WI38 (cell line): ENCODE measurements at regions not wholly inside any gene's neighbourhood (a gene's known extent, or its start where the extent isn't known, plus 50 kb on each side); places are given as distances from the start of the nearest gene placed in this dataset.

Source experiments
- H3K4me3 ChIP-seq: 2 replicates; pipeline ENCODE4 v1.5.1; 2011; ENCODE audit warnings: low read depth, mild to moderate bottlenecking, control low read depth, low read length
- CTCF ChIP-seq: IDR thresholded peaks from 2 replicates; pipeline ENCODE4 v1.5.1; 2012; ENCODE audit warnings: low read depth, mild to moderate bottlenecking, control low read depth, low read length

DNA sequence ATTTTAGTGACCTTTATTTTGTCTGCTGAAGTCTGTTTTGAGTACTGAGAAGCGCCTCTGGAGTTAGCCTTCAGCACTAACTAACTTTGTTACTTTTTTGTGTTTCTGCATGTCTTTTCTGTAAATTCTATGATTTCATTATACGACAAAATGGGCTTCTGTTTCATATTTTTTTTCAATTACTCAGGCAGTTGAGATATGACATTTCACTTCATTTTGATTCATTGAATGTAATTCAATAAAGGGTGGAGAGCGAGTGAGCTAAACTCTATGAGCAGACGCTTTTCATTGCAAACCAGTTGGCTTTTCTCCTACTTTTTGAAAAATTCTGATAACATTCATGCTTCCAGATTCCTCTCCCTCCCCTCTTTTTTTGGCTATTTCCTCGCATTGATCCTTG is 84.4 kb upstream of the KCNH8 start:
- no peak overlapping the region for H3K4me3 ChIP-seq
- no peak for TF ChIP-seq CTCF

DNA sequence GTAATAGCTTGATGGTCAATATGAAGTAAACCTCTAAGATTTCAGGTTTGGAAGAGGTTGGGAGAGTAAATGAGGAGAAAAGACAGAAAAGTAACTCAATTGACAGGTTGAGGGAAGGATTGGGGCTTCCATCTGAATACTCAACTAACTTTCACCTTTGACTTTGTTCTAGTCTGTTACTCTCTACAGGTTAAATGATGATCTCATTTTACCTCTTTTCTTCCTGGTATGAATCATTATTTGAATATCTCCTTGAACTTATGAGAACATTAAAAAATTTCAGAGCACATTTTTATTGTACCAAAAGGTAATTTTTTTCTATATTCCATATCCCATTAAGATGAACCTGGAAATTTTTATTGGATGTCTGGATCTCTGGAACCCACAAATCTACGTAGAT is 87.9 kb upstream of the KCNH8 start:
- TF ChIP-seq CTCF: no peak
- H3K4me3 ChIP-seq: no peak overlapping the region

GRCh38 chr3:19052874-19053273 is 95.4 kb upstream of the KCNH8 start:
- no peak for TF ChIP-seq CTCF

GRCh38 chr3:19046440-19046839 is 101.9 kb upstream of the KCNH8 start:
- TF ChIP-seq CTCF: no peak

More at GRCh38 chr3:19052874-19053273, 95.4 kb upstream of the KCNH8 start:
- no peak overlapping the region for H3K4me3 ChIP-seq

DNA sequence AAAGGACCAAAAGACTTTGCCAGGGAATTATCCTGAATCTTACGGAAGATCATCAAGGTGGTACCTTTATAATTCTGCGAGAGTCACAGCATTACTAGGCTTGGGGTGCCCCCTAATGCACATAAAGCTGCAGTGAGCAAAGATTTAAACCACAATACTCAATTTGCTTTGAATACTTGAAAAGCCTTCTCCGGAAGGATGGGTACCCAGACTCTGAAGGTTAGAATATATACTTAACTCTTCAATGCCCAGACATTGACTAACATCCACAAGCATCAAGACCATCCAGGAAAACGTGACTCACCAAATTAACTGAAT is 117.8 kb upstream of the KCNH8 start:
- no peak overlapping the region for H3K4me3 ChIP-seq
- no peak for TF ChIP-seq CTCF

More at GRCh38 chr3:19046440-19046839, 101.9 kb upstream of the KCNH8 start:
- H3K4me3 ChIP-seq: no peak overlapping the region

DNA sequence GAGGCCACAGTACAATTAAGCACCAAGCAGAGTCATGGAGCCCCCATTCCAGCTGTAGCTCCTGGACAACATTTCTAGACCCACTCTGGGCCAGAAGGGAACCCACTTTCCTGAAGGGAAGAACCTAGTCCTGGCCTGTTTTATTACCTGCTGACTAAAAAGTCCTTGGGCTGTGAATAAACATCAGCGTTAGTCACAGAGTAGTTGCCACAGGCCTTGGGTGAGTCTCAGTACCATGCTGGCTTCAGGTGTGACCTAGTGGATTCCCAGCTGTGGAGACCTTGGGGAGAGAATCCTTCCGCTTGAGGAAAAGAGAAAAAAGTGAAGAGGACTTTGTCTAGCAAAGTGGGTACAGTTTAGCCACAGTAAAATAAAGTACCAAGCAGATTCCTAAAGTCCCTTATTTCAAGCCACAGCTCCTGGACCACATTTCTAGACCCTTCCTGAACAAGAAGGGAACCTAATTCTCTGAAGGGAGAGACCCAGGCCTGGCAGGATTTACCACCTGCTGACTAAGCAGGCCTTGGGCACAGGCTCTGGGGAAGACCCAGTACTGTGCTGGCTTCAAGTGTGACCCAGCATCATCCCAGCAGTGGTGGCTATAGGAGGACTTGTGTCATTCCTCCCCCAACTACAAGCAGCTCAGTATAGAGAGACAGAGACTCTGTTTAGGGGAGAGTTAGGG is 118.3 kb upstream of the KCNH8 start:
- TF ChIP-seq CTCF: no peak
- H3K4me3 ChIP-seq: no peak overlapping the region

DNA sequence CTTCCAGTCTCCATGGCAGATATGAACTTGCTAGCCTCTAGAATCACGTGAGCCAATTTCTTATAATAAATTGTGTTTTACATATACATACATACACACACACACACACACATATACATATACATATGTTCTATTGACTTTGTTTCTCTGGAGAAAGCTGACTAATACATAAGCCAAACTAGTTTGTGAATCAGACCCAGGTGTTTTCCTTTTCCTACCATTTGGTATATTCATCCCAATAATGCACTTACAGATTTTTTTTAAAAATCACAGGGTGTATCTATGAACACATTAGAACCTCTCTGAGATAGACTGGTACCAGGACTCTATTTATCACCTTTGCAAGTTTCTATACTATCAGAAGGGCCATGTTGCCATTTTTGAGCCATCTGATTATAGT is 122.9 kb upstream of the KCNH8 start:
- no peak for TF ChIP-seq CTCF

More for the DNA sequence above, 122.9 kb upstream of the KCNH8 start:
- no peak overlapping the region for H3K4me3 ChIP-seq
